Naive thymus-derived CD4-positive, alpha-beta T cell (primary cell): ENCODE measurements at regions not wholly inside any gene's neighbourhood (a gene's known extent, or its start where the extent isn't known, plus 50 kb on each side); places are given as distances from the start of the nearest gene placed in this dataset.
A peak's percentile ranks its signal among the peaks of the same experiment; 100 is the strongest.
"Not testable (repeated sequence)": the region's sequence is repeated elsewhere in the genome, so short reads cannot be mapped to it uniquely, and the experiment has no call there.

ENCODE experiments used
- ATAC-seq: fragments of 150-1000 bp; cut with Tn5 transposase; 2 replicates; pipeline ENCODE4 v1.10.0; 2021; ENCODE audit warnings: mild to moderate bottlenecking, moderate library complexity
- CTCF ChIA-PET: fragments of 350-600 bp; sonication (Branson Sonifier 250); formaldehyde crosslinking; loops from one replicate; lab custom pipeline; 2021; ENCODE audit warnings: antibody characterized with exemption; lab: Charles Lee
- POLR2A ChIA-PET: fragments of 350-600 bp; sonication (Branson Sonifier 250); formaldehyde crosslinking; loops from one replicate; lab custom pipeline; 2021; ENCODE audit warnings: antibody characterized with exemption, inconsistent platforms; lab: Charles Lee
- DNase-seq, 9 donors: peaks; one replicate each; pipeline versions ENCODE4 v3.0.0 to v3.0.0-alpha.2; 2020 to 2022; ENCODE audit warnings: mixed read lengths in 1 of 9
- H3K27ac ChIP-seq: one replicate; pipeline ENCODE4 v1.7.0; 2013; ENCODE audit warnings: mild to moderate bottlenecking, low read depth, low read length, moderate library complexity
- H3K27me3 ChIP-seq, 2 donors: one replicate each; pipeline ENCODE4 v1.7.0; 2013; ENCODE audit warnings: low read length in 2 of 2, mild to moderate bottlenecking in 2 of 2, moderate library complexity in 2 of 2; ENCODE audit not compliant: control insufficient read depth in 2 of 2, insufficient read depth in 2 of 2
- H3K36me3 ChIP-seq, 3 experiments: 1 replicate in 2 of 3; 2 replicates in 1 of 3; pipeline ENCODE4 v1.7.0; 2013; ENCODE audit warnings: low read length in 3 of 3, mild to moderate bottlenecking in 3 of 3, moderate library complexity in 1 of 3; ENCODE audit not compliant: insufficient read depth in 3 of 3, control insufficient read depth in 2 of 3
- H3K4me1 ChIP-seq, 2 donors: one replicate each; pipeline ENCODE4 v1.7.0; 2013; ENCODE audit warnings: low read length in 2 of 2, mild to moderate bottlenecking in 2 of 2, moderate library complexity in 1 of 2; ENCODE audit not compliant: control insufficient read depth in 2 of 2, insufficient read depth in 2 of 2
- H3K4me3 ChIP-seq: 2 replicates; pipeline ENCODE4 v1.7.0; 2013; ENCODE audit warnings: mild to moderate bottlenecking, low read length
- H3K9me3 ChIP-seq, 3 experiments: 1 replicate in 2 of 3; 2 replicates in 1 of 3; pipeline ENCODE4 v1.7.0; 2013; ENCODE audit warnings: low read length in 3 of 3; ENCODE audit not compliant: control insufficient read depth in 2 of 3
- H3K27ac Mint-ChIP-seq, 9 donors: one replicate each; pipeline ENCODE4 v1.8.0; 2020 to 2022; ENCODE audit warnings: mixed read lengths in 9 of 9, mild to moderate bottlenecking in 8 of 9, moderate library complexity in 5 of 9, inconsistent platforms in 2 of 9
- H3K27me3 Mint-ChIP-seq, 5 donors: one replicate each; pipeline ENCODE4 v1.8.0; 2021 to 2022; ENCODE audit warnings: mixed read lengths in 5 of 5, mild to moderate bottlenecking in 1 of 5
- H3K36me3 Mint-ChIP-seq, 5 donors: one replicate each; pipeline ENCODE4 v1.8.0; 2020 to 2022; ENCODE audit warnings: mixed read lengths in 5 of 5, mild to moderate bottlenecking in 3 of 5, inconsistent platforms in 1 of 5
- H3K4me1 Mint-ChIP-seq, 7 donors: one replicate each; pipeline ENCODE4 v1.8.0; 2020 to 2022; ENCODE audit warnings: mixed read lengths in 7 of 7, mild to moderate bottlenecking in 3 of 7, inconsistent platforms in 1 of 7
- H3K4me3 Mint-ChIP-seq, 10 donors: one replicate each; pipeline ENCODE4 v1.8.0; 2020 to 2022; ENCODE audit warnings: mild to moderate bottlenecking in 10 of 10, mixed read lengths in 10 of 10, moderate library complexity in 6 of 10, inconsistent platforms in 2 of 10
- H3K9me3 Mint-ChIP-seq, 11 donors: one replicate each; pipeline ENCODE4 v1.8.0; 2020 to 2022; ENCODE audit warnings: mixed read lengths in 11 of 11, mild to moderate bottlenecking in 4 of 11, inconsistent platforms in 1 of 11, moderate library complexity in 1 of 11
- intact Hi-C, 2 donors: fragments of 100-400 bp; cut with micrococcal nuclease; formaldehyde crosslinking; loops; one replicate each; pipeline ENCODE4 v1.15.1; 2023

DNA sequence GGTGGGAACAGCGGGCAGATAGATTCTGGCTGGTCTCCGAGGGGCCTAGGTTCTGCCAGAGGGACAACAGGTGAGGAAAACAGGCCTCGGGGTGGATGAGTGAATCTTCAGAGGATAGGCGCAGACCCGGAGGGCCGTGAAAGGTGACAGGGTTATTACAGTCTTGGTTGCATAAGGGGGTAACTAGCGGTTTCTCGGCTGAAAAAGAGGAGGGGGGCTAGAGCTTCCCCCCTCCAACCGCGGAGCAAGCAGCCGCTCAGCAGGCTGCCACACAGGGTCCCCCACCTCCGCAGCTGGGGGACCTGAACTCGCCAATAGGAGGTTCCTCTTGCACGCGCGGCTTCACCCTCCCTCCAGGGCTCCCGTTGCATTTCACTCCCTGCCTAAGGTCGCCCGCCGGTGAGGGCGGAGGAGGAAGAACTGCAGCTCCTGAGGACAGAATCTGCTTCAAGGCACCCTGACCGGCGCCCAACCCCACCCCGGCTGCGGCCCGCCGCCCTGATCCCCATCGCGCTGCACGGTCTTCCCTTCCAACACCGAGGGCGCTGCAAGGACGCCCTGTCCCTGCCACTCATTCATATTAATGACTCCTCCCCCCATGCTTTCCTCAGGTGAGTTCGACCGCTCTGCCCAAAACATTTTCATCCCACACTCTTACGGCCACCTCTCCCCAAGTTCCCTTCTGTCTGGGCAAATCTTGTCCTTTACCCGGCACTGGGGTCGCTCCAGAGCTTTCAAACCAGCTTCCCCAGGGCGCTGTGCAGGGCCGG lies 174.3 kb downstream of the SPATA31A6 start:
- CTCF ChIA-PET, ATAC-seq, H3K9me3 Mint-ChIP-seq, intact Hi-C loops, H3K27me3 ChIP-seq, H3K36me3 ChIP-seq, POLR2A ChIA-PET, H3K4me3 ChIP-seq, DNase-seq, H3K4me1 ChIP-seq, H3K9me3 ChIP-seq, H3K36me3 Mint-ChIP-seq, H3K27ac ChIP-seq: not testable (repeated sequence)
- H3K27ac Mint-ChIP-seq, result peak overlapping the region in 1 of 9 donors; percentile 17
- H3K4me3 Mint-ChIP-seq, result peak overlapping the region in 9 of 10 donors; percentile 15 to 60 (median 43)
- peaks cover 0 to 10% (median 0%) of the 10 kb centered on the region in 7 donors for H3K4me1 Mint-ChIP-seq
- H3K27me3 Mint-ChIP-seq, result peaks cover 0 to 30% (median 18%) of the 10 kb centered on the region in 5 donors

DNA sequence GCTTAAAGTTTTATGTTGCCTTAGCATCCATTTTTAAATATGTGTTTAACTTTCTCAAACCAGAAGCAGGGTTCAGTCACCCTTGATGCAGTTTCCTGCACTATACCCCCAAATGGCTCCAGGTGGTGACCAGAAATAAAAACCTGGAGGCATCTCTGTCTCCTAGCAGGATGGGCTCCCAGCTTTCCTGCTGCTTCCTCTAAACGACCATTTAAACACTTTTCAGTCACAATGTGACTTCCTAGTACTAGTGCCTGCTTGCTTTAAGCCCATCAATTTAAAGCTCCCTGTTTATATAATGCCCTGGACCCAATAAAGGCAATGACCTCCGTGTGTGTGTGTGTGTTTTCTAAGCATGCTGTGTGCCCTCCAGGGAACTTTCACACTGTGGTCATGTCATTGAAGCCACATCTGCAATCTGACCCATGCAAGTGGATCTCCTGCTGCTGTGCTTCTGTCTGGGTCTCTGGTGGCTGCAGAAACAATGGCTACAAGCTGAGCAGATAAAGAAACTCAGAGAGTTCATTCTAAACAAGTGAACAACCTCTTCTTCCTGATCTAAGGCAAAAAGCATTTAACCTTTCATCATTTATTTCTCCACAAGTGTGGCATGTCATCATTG lies 175.3 kb downstream of the SPATA31A6 start:
- not testable (repeated sequence) for H3K4me3 ChIP-seq, H3K4me3 Mint-ChIP-seq

DNA sequence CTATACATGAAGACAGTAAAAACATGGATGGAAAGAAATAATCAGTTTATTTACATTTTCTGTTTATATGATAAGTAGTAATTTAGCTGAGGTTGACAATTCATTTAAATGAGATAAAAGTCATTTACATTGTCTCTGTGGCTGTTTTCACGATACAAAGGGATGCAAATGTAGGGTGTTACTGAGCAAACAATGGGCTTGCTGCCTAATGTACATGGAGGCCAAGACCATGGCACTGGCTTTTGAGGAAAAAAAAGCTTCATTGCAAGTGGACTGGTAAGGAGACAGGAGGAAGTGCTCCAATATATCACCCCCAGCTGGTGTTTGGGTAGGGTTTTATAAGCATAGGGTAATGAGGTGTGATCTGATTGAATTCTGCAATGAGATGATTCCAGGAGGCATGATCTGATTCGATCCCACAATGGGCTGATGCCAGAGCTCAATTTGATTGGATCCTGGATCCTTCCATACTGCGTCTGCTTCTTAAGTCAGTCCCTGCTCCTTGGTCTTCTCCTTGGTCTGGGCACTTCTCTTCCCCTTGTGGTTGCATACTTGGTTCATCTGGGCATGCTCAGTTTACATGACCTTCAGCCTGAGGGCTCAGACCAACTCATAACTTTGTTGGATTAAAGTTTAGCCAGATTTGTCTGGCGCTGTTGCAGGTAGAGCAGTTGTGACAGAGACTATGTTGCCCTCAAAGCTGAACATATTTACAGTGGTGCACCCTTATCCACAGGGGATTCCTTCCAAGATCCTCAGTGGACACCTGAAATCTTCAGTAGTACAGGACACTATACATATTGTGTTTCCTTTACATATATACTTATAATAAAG lies 181.2 kb downstream of the SPATA31A6 start:
- DNase-seq, H3K36me3 Mint-ChIP-seq, CTCF ChIA-PET, ATAC-seq, H3K27ac Mint-ChIP-seq, H3K27ac ChIP-seq, intact Hi-C loops, H3K4me1 ChIP-seq, H3K27me3 ChIP-seq, H3K4me3 ChIP-seq, H3K9me3 ChIP-seq, POLR2A ChIA-PET, H3K4me3 Mint-ChIP-seq, H3K4me1 Mint-ChIP-seq, H3K36me3 ChIP-seq: not testable (repeated sequence)
- H3K9me3 Mint-ChIP-seq, result peaks cover 0 to 14% (median 2%) of the 10 kb centered on the region in 11 donors
- H3K27me3 Mint-ChIP-seq, result peaks cover 0 to 11% (median 4%) of the 10 kb centered on the region in 5 donors

More for the DNA sequence above, 175.3 kb downstream of the SPATA31A6 start:
- ATAC-seq, H3K27ac ChIP-seq, H3K27me3 ChIP-seq, intact Hi-C loops, H3K36me3 ChIP-seq, H3K9me3 ChIP-seq, H3K4me1 ChIP-seq, POLR2A ChIA-PET, CTCF ChIA-PET, H3K27ac Mint-ChIP-seq, H3K36me3 Mint-ChIP-seq, DNase-seq, H3K9me3 Mint-ChIP-seq: not testable (repeated sequence)
- H3K4me1 Mint-ChIP-seq, result peaks cover 0 to 10% (median 0%) of the 10 kb centered on the region in 7 donors
- H3K27me3 Mint-ChIP-seq, result peaks cover 0 to 30% (median 18%) of the 10 kb centered on the region in 5 donors

DNA sequence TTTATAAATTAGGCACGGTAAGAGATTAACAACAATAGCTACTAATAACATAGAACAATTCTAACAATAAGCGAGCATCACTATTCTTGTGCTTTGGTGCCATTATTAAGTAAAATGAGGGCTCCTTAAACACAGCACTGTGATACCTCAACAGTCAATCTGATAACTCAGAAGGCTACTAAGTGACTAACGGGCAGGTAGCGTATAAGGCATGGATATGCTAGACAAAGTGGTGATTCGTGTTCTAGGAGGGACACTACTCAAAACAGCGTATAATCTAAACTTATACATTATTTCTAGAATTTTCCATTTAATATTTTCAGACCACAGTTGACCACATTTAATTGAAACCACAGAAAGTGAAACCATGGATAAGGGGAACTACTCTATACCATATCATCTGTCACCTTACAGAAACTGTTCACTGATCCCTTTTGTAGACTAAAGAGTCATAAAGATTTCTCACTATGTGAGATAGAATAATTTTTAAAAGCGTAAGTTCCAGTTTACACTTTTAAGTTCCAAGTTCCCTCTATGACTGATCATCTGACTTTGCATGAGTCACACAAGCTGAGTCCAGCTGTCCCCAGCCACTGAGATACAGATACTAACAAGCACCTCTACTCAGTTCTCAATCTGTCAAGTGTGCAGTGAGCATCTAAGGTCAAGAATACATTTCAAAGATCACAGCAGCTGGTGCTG lies 181.9 kb downstream of the SPATA31A6 start:
- peak; percentile 84 for ATAC-seq
- H3K36me3 Mint-ChIP-seq, H3K27me3 Mint-ChIP-seq, H3K36me3 ChIP-seq, H3K9me3 ChIP-seq, CTCF ChIA-PET, H3K27me3 ChIP-seq, DNase-seq, POLR2A ChIA-PET, H3K27ac ChIP-seq, H3K27ac Mint-ChIP-seq, H3K4me3 Mint-ChIP-seq, intact Hi-C loops, H3K4me1 ChIP-seq, H3K4me3 ChIP-seq, H3K4me1 Mint-ChIP-seq: not testable (repeated sequence)
- H3K9me3 Mint-ChIP-seq, result peaks cover 0 to 14% (median 2%) of the 10 kb centered on the region in 11 donors

DNA sequence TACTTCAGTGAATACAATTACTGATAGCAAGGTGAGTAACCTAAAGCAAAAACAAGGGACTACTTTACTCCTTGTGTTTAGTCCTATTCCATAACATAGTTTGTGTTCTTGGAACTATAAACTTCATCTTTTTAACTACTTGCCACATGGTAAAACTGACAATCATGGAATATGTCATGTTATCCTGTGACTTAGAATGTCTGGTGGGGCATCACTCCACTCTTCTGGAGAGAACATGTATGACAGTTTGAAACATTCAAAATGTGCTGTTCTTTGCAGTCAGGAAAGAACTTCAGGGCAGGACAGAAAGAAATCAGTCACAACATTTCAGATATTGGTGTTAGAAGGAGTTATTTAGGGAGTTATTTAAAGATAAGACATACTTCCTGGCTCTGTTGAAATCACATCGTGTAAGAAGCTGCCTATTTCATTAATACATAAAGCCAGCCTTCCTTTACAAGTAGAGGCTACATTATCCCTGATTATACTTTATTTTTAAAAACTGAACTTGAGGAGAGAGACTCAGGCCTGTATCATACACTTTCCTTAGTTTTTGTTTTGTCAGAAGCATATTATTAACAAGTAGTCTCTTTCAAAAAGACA lies 184.9 kb downstream of the SPATA31A6 start:
- POLR2A ChIA-PET, DNase-seq, H3K27ac ChIP-seq, intact Hi-C loops, CTCF ChIA-PET, H3K27me3 Mint-ChIP-seq, H3K27me3 ChIP-seq, H3K36me3 ChIP-seq, H3K27ac Mint-ChIP-seq, H3K4me3 Mint-ChIP-seq, H3K9me3 ChIP-seq, H3K4me1 Mint-ChIP-seq, H3K4me3 ChIP-seq, H3K36me3 Mint-ChIP-seq, ATAC-seq, H3K4me1 ChIP-seq: not testable (repeated sequence)
- H3K9me3 Mint-ChIP-seq, result peaks cover 0 to 11% (median 0%) of the 10 kb centered on the region in 11 donors

DNA sequence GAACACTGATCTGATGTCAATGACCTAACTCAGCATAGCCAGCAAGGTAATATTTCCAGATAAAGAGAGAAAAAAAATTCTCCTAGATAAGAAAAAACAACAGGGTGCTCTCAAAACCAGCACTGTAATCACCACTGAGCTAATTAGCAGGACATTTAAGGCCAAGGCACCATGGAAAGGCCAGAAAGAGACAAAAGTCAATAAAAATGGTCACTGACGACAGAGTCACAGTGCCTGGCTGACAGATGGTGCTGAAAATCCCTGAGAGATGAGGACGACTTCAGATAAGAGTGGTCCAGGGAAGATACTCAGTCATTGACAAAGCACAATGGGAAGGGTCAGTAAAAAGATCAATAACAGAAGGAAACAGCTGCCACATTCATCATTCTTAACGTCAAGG lies 186.7 kb downstream of the SPATA31A6 start:
- H3K4me3 ChIP-seq, DNase-seq, H3K4me3 Mint-ChIP-seq, H3K9me3 ChIP-seq, H3K36me3 Mint-ChIP-seq, H3K4me1 ChIP-seq, H3K27ac ChIP-seq, intact Hi-C loops, CTCF ChIA-PET, H3K27ac Mint-ChIP-seq, H3K4me1 Mint-ChIP-seq, H3K27me3 Mint-ChIP-seq, H3K36me3 ChIP-seq, H3K27me3 ChIP-seq, POLR2A ChIA-PET, ATAC-seq: not testable (repeated sequence)
- H3K9me3 Mint-ChIP-seq, result peaks cover 0 to 11% (median 0%) of the 10 kb centered on the region in 11 donors
